ENCODE measurements at regions not wholly inside any gene's neighbourhood (a gene's known extent, or its start where the extent isn't known, plus 50 kb on each side); places are given as distances from the start of the nearest gene placed in this dataset.

GRCh38 chr6:19554356-19555225 is 282.6 kb upstream of the ID4 start:
- ATAC-seq (no peak), DNase-seq (ENCODE audit: low read depth, low spot score) (no peak)
- no peak overlapping the region for H2AFZ ChIP-seq (ENCODE audit: low read depth, low read length, poor library complexity, severe bottlenecking)
- no peaks in the 10 kb centered on the region for H3K9me2 ChIP-seq (ENCODE audit: insufficient read depth)
- no peak overlapping the region for H3K9ac ChIP-seq (ENCODE audit: low read length)
- no peaks in the 10 kb centered on the region for H4K20me1 ChIP-seq (ENCODE audit: insufficient read depth)
- no peaks in the 10 kb centered on the region for H3K27me3 ChIP-seq (ENCODE audit: insufficient read depth, low read length)
- H3K36me3 ChIP-seq (ENCODE audit: control insufficient read depth in 1 of 2, insufficient read depth in 2 of 2, low read length in 2 of 2), result no peaks in the 10 kb centered on the region
- H3K9me3 ChIP-seq (ENCODE audit: control insufficient read depth in 1 of 2, insufficient read depth in 1 of 2, low read depth in 1 of 2, low read length in 2 of 2), result no peaks in the 10 kb centered on the region
- H3K79me2 ChIP-seq (ENCODE audit: insufficient read depth, low read length), result no peaks in the 10 kb centered on the region
- no peak overlapping the region for H3K4me3 ChIP-seq (replicated peaks in 1 of 2; ENCODE audit: low read depth in 1 of 2, low read length in 2 of 2)
- ChIA-PET RAD21 (ENCODE audit: low non-redundant PET in 1 of 2, low total read pairs in 2 of 2, uncharacterized antibody in 2 of 2, unreplicated experiment in 2 of 2) (no interaction called here), POLR2A (no interaction called here), CTCF (no interaction called here)
- no TSS peak for BruUV-seq (replicated peaks)
- intact Hi-C loops (cut with micrococcal nuclease), result no loop called here
- TF ChIP-seq ELF1 (IDR thresholded peaks at IDR 0.05; ENCODE audit: borderline replicate concordance, low read depth), result no peak
- no peak for TF ChIP-seq ZNF274 (IDR thresholded peaks at IDR 0.05; ENCODE audit: low read depth, low read length)
- no peak overlapping the region for H3K4me2 ChIP-seq (ENCODE audit: low read length)
- no peaks in the 10 kb centered on the region for H3K4me1 ChIP-seq (ENCODE audit: control insufficient read depth in 1 of 2, insufficient read depth in 2 of 2, low read length in 2 of 2)
- no peak overlapping the region for H3K27ac ChIP-seq (ENCODE audit: low read depth, low read length)

- no peaks in the 10 kb centered on the region for H3K4me1 ChIP-seq (ENCODE audit: control insufficient read depth in 1 of 2, insufficient read depth in 2 of 2, low read length in 2 of 2)
- no TSS peak for BruUV-seq (replicated peaks)
- no peak for DNase-seq (ENCODE audit: low read depth, low spot score)
- H4K20me1 ChIP-seq (ENCODE audit: insufficient read depth), result no peaks in the 10 kb centered on the region
- no peaks in the 10 kb centered on the region for H3K79me2 ChIP-seq (ENCODE audit: insufficient read depth, low read length)
- H3K4me2 ChIP-seq (ENCODE audit: low read length), result no peak overlapping the region
- H3K36me3 ChIP-seq (ENCODE audit: control insufficient read depth in 1 of 2, insufficient read depth in 2 of 2, low read length in 2 of 2), result no peaks in the 10 kb centered on the region
- intact Hi-C loops (cut with micrococcal nuclease), result no loop called here
- ChIA-PET RAD21 (ENCODE audit: low non-redundant PET in 1 of 2, low total read pairs in 2 of 2, uncharacterized antibody in 2 of 2, unreplicated experiment in 2 of 2) (no interaction called here), CTCF (no interaction called here), POLR2A (no interaction called here)
- no peaks in the 10 kb centered on the region for H3K9me2 ChIP-seq (ENCODE audit: insufficient read depth)
- H3K27me3 ChIP-seq (ENCODE audit: insufficient read depth, low read length), result no peaks in the 10 kb centered on the region
- H3K9ac ChIP-seq (ENCODE audit: low read length), result no peak overlapping the region
- no peak overlapping the region for H3K27ac ChIP-seq (ENCODE audit: low read depth, low read length)
- no peaks in the 10 kb centered on the region for H3K9me3 ChIP-seq (ENCODE audit: control insufficient read depth in 1 of 2, insufficient read depth in 1 of 2, low read depth in 1 of 2, low read length in 2 of 2)
- H2AFZ ChIP-seq (ENCODE audit: low read depth, low read length, poor library complexity, severe bottlenecking), result no peak overlapping the region
- ATAC-seq, result no peak
- H3K4me3 ChIP-seq (replicated peaks in 1 of 2; ENCODE audit: low read depth in 1 of 2, low read length in 2 of 2), result no peak overlapping the region
- TF ChIP-seq SIN3A (IDR thresholded peaks at IDR 0.05; ENCODE audit: low read depth) (no peak), ZBTB33 (IDR thresholded peaks at IDR 0.05; ENCODE audit: extremely low read depth, insufficient replicate concordance, low read length) (no peak), SP1 (IDR thresholded peaks at IDR 0.05; ENCODE audit: low read depth) (no peak), TCF7L2 (IDR thresholded peaks at IDR 0.05; ENCODE audit: borderline replicate concordance, extremely low read depth, insufficient read depth, insufficient read length) (no peak), EZH2 (IDR thresholded peaks at IDR 0.05) (no peak), REST (IDR thresholded peaks at IDR 0.05; ENCODE audit: low read depth) (no peak), CTCF (IDR thresholded peaks at IDR 0.05 in 2 of 3, conservative IDR thresholded peaks at IDR 0.05 in 1 of 3; ENCODE audit: borderline replicate concordance in 1 of 3, insufficient read depth in 1 of 3, low read depth in 2 of 3, low read length in 2 of 3) (no peak), JUND (IDR thresholded peaks at IDR 0.05) (no peak), SRF (IDR thresholded peaks at IDR 0.05; ENCODE audit: low read depth) (no peak), ZNF274 (IDR thresholded peaks at IDR 0.05; ENCODE audit: low read depth, low read length) (no peak)
Observed at GRCh38 chr6:19557191-19557590, 280.0 kb upstream of the ID4 start.
